H1 (cell line): ENCODE measurements at regions not wholly inside any gene's neighbourhood (a gene's known extent, or its start where the extent isn't known, plus 50 kb on each side); places are given as distances from the start of the nearest gene placed in this dataset.

ENCODE experiments used
- CTCF ChIA-PET: fragments of 300-600 bp; sonication (Branson Sonifier 250); formaldehyde crosslinking; loops from one replicate; lab custom pipeline; 2021; ENCODE audit not compliant: partially characterized antibody; lab: Charles Lee
- POLR2A ChIA-PET: fragments of 300-600 bp; sonication (Branson Sonifier 250); formaldehyde crosslinking; loops from one replicate; lab custom pipeline; 2021; ENCODE audit warnings: inconsistent platforms; ENCODE audit not compliant: partially characterized antibody; lab: Charles Lee
- DNase-seq, 2 experiments: peaks; one replicate each; pipeline versions ENCODE4 v3.0.0 to v3.0.0-alpha.2; 2010 to 2022; ENCODE audit warnings: low spot score in 2 of 2, low read depth in 1 of 2, mixed read lengths in 1 of 2
- FAIRE-seq: peaks from 2 replicates; lab custom pipeline; 2011; peaks lifted over from hg19 to GRCh38; lab: Jason Lieb, UNC
- H2AFZ ChIP-seq: 2 replicates; pipeline ENCODE4 v1.8.1; 2012; ENCODE audit warnings: low read length, inconsistent platforms
- H2AK5ac ChIP-seq: 2 replicates; pipeline ENCODE4 v1.6.1; 2013; ENCODE audit warnings: low read depth, low read length
- H2BK120ac ChIP-seq: replicated peaks from 2 replicates; pipeline ENCODE3; 2013; ENCODE audit warnings: low read depth, low read length, inconsistent platforms
- H2BK12ac ChIP-seq: 2 replicates; pipeline ENCODE4 v1.6.1; 2013; ENCODE audit warnings: low read depth, low read length
- H2BK15ac ChIP-seq: 2 replicates; pipeline ENCODE4 v1.6.1; 2013; ENCODE audit warnings: low read length
- H2BK20ac ChIP-seq: 2 replicates; pipeline ENCODE4 v1.6.1; 2013; ENCODE audit warnings: low read length
- H2BK5ac ChIP-seq: 2 replicates; pipeline ENCODE4 v1.6.1; 2013; ENCODE audit warnings: low read depth, low read length
- H3K14ac ChIP-seq: 2 replicates; pipeline ENCODE4 v1.6.1; 2013; ENCODE audit warnings: inconsistent platforms; ENCODE audit not compliant: insufficient read length
- H3K18ac ChIP-seq: 2 replicates; pipeline ENCODE4 v1.6.1; 2013; ENCODE audit warnings: low read length; ENCODE audit errors: extremely low read depth
- H3K23ac ChIP-seq: 2 replicates; pipeline ENCODE4 v1.6.1; 2013; ENCODE audit warnings: inconsistent platforms; ENCODE audit not compliant: insufficient read length
- H3K23me2 ChIP-seq: 2 replicates; pipeline ENCODE4 v1.6.1; 2013; ENCODE audit warnings: low read depth, low read length
- H3K27ac ChIP-seq: 2 replicates; pipeline ENCODE4 v1.6.1; 2011; ENCODE audit warnings: low read depth, low read length, inconsistent platforms
- H3K27me3 ChIP-seq, 4 experiments: replicated peaks in 1 of 4; 1 replicate in 1 of 4; 2 replicates in 3 of 4; pipeline versions ENCODE4 v1.6.1 to v1.8.1; 2011 to 2013; ENCODE audit warnings: low read length in 3 of 4, mild to moderate bottlenecking in 3 of 4, inconsistent platforms in 2 of 4, mixed read lengths in 2 of 4, moderate library complexity in 1 of 4; ENCODE audit not compliant: control insufficient read depth in 3 of 4, insufficient read depth in 3 of 4; ENCODE audit errors: extremely low read depth in 1 of 4
- H3K36me3 ChIP-seq, 4 experiments: 2 replicates each; pipeline versions ENCODE4 v1.6.1 to v1.8.1; 2011 to 2013; ENCODE audit warnings: mild to moderate bottlenecking in 4 of 4, low read length in 3 of 4, moderate library complexity in 2 of 4, control low read depth in 1 of 4, inconsistent platforms in 1 of 4; ENCODE audit not compliant: insufficient read depth in 4 of 4, control insufficient read depth in 2 of 4
- H3K4ac ChIP-seq: replicated peaks from 2 replicates; pipeline ENCODE3; 2013; ENCODE audit warnings: low read length, low read depth, mixed read lengths, inconsistent platforms; ENCODE audit not compliant: insufficient read length
- H3K4me1 ChIP-seq, 4 experiments: replicated peaks in 1 of 4; 1 replicate in 1 of 4; 2 replicates in 3 of 4; pipeline versions ENCODE4 v1.6.1 to v1.8.1; 2011 to 2013; ENCODE audit warnings: low read length in 3 of 4, inconsistent platforms in 2 of 4, mixed read lengths in 1 of 4; ENCODE audit not compliant: insufficient read depth in 4 of 4, control insufficient read depth in 3 of 4
- H3K4me2 ChIP-seq, 2 experiments: 2 replicates each; pipeline versions ENCODE4 v1.6.1 to v1.8.1; 2011 to 2013; ENCODE audit warnings: low read depth in 2 of 2, low read length in 2 of 2, control low read depth in 1 of 2, inconsistent platforms in 1 of 2, mild to moderate bottlenecking in 1 of 2; ENCODE audit not compliant: insufficient read depth in 1 of 2
- H3K4me3 ChIP-seq, 4 experiments: fragments of 200-600, 300-600 bp in 1 of 4; sonication (generic), shearing (Covaris generic), sonication (Bioruptor Twin) in 1 of 4; 2 replicates each; pipeline versions ENCODE4 v1.5.1 to v1.8.1; 2011 to 2016; ENCODE audit warnings: low read length in 4 of 4, low read depth in 3 of 4, control low read depth in 2 of 4, inconsistent platforms in 2 of 4, mild to moderate bottlenecking in 2 of 4, mixed read lengths in 1 of 4, moderate library complexity in 1 of 4; ENCODE audit not compliant: insufficient read depth in 2 of 4; ENCODE audit errors: extremely low read depth in 1 of 4
- H3K56ac ChIP-seq: replicated peaks from 2 replicates; pipeline ENCODE3; 2013; ENCODE audit warnings: low read depth, mild to moderate bottlenecking, mixed read lengths, low read length, inconsistent platforms; ENCODE audit not compliant: insufficient read length
- H3K79me1 ChIP-seq: 2 replicates; pipeline ENCODE4 v1.6.1; 2013; ENCODE audit warnings: low read depth, low read length, control low read depth
- H3K79me2 ChIP-seq, 2 experiments: 2 replicates each; pipeline versions ENCODE4 v1.6.1 to v1.8.1; 2012 to 2013; ENCODE audit warnings: low read length in 2 of 2, mild to moderate bottlenecking in 2 of 2, inconsistent platforms in 1 of 2; ENCODE audit not compliant: insufficient read depth in 2 of 2, control insufficient read depth in 1 of 2
- H3K9ac ChIP-seq, 4 experiments: replicated peaks in 1 of 4; 1 replicate in 1 of 4; 2 replicates in 3 of 4; pipeline versions ENCODE4 v1.6.1 to v1.8.1; 2011 to 2013; ENCODE audit warnings: low read depth in 3 of 4, low read length in 3 of 4, control low read depth in 2 of 4, mild to moderate bottlenecking in 2 of 4, moderate library complexity in 2 of 4, inconsistent platforms in 1 of 4; ENCODE audit errors: extremely low read depth in 1 of 4
- H3K9me3 ChIP-seq, 2 experiments: 2 replicates each; pipeline versions ENCODE4 v1.6.1 to v1.8.1; 2012 to 2013; ENCODE audit warnings: mild to moderate bottlenecking in 2 of 2, moderate library complexity in 2 of 2, control low read depth in 1 of 2, inconsistent platforms in 1 of 2, low read depth in 1 of 2, low read length in 1 of 2, mixed read lengths in 1 of 2; ENCODE audit not compliant: insufficient read depth in 2 of 2
- H4K20me1 ChIP-seq, 2 experiments: replicated peaks in 1 of 2; 2 replicates each; pipeline versions ENCODE3 to v1.8.1; 2011 to 2013; ENCODE audit warnings: inconsistent platforms in 2 of 2, low read length in 2 of 2, mild to moderate bottlenecking in 1 of 2; ENCODE audit not compliant: insufficient read depth in 2 of 2, control insufficient read depth in 1 of 2
- H4K5ac ChIP-seq: 2 replicates; pipeline ENCODE4 v1.6.1; 2013; ENCODE audit warnings: low read length, low read depth, mixed read lengths, inconsistent platforms; ENCODE audit not compliant: insufficient read length
- H4K8ac ChIP-seq: 2 replicates; pipeline ENCODE4 v1.8.0; 2013; ENCODE audit warnings: mild to moderate bottlenecking, moderate library complexity, low read length, inconsistent platforms; ENCODE audit not compliant: insufficient read depth; ENCODE audit errors: extremely low read depth
- H4K91ac ChIP-seq: replicated peaks from 2 replicates; pipeline ENCODE3; 2013; ENCODE audit warnings: low read length, mixed read lengths, inconsistent platforms; ENCODE audit not compliant: insufficient read length
- CBX8 ChIP-seq: fragments of 300-800, 300-1000 bp; sonication (generic); IDR thresholded peaks from 2 replicates; pipeline ENCODE4 v1.7.1; 2016; ENCODE audit warnings: low read depth, low read length, borderline replicate concordance
- EGR1 ChIP-seq: IDR thresholded peaks from 2 replicates; pipeline ENCODE4 v1.6.1; 2011; ENCODE audit warnings: low read depth, low read length, borderline replicate concordance
- GABPA ChIP-seq: IDR thresholded peaks from 2 replicates; pipeline ENCODE4 v1.6.1; 2011; ENCODE audit warnings: mild to moderate bottlenecking, low read length, moderate library complexity, borderline replicate concordance; ENCODE audit not compliant: insufficient read depth
- GTF2F1 ChIP-seq: IDR thresholded peaks from 2 replicates; pipeline ENCODE4 v1.6.1; 2012; ENCODE audit warnings: low read depth, low read length, improper control_type of control experiment, borderline replicate concordance
- HDAC2 ChIP-seq, 2 experiments: fragments of 300-600 bp in 1 of 2; sonication (generic) in 1 of 2; IDR thresholded peaks; 2 replicates each; pipeline ENCODE4 v1.6.1; 2011 to 2012; ENCODE audit warnings: low read depth in 2 of 2, low read length in 2 of 2, mild to moderate bottlenecking in 2 of 2, moderate library complexity in 2 of 2, borderline replicate concordance in 1 of 2, inconsistent platforms in 1 of 2
- HDAC6 ChIP-seq: IDR thresholded peaks from one replicate; pipeline ENCODE4 v1.7.1; 2012; ENCODE audit warnings: low read depth, mild to moderate bottlenecking, inconsistent platforms, low read length, moderate library complexity
- JUND ChIP-seq: IDR thresholded peaks from 2 replicates; pipeline ENCODE4 v1.6.1; 2011; ENCODE audit warnings: mild to moderate bottlenecking, improper control_type of control experiment, low read length
- POLR2AphosphoS5 ChIP-seq: IDR thresholded peaks from 2 replicates; pipeline ENCODE4 v1.6.1; 2011; ENCODE audit warnings: low read depth, low read length
- POU5F1 ChIP-seq: IDR thresholded peaks from 2 replicates; pipeline ENCODE4 v1.6.1; 2011; ENCODE audit warnings: low read depth, mild to moderate bottlenecking, low read length, moderate library complexity
- SIRT6 ChIP-seq: IDR thresholded peaks from one replicate; pipeline ENCODE4 v1.7.1; 2012; ENCODE audit warnings: low read length, inconsistent platforms
- WGBS, 2 experiments: shearing (Covaris generic) in 1 of 2; methylation state at CpG; one replicate each; pipeline versions ENCODE4 v1.1.6 to v1.1.7; 2013 to 2015; ENCODE audit warnings: low lambda C conversion rate in 2 of 2, mixed read lengths in 2 of 2, inconsistent platforms in 1 of 2, low coverage in 1 of 2, missing lambda C conversion rate in 1 of 2; ENCODE audit not compliant: insufficient replicate concordance in 2 of 2, insufficient coverage in 1 of 2, insufficient read length in 1 of 2; ENCODE audit errors: extremely low coverage in 1 of 2, missing lambda C conversion rate in 1 of 2; 5-methylcytosine and 5-hydroxymethylcytosine counted together
- TF ChIP-seq, protein P1 (sequence below): IDR thresholded peaks from 2 replicates; pipeline ENCODE4 v1.6.1; 2012; ENCODE audit warnings: inconsistent platforms
- TF ChIP-seq, protein P2 (sequence below), 3 experiments: IDR thresholded peaks; 1 replicate in 2 of 3; 2 replicates in 1 of 3; pipeline versions ENCODE4 v1.5.1 to v1.6.1; 2011; ENCODE audit warnings: low read length in 3 of 3, mild to moderate bottlenecking in 3 of 3, inconsistent platforms in 2 of 3, low read depth in 1 of 3, moderate library complexity in 1 of 3; ENCODE audit not compliant: insufficient read depth in 1 of 3; ENCODE audit errors: control extremely low read depth in 1 of 3

DNA sequence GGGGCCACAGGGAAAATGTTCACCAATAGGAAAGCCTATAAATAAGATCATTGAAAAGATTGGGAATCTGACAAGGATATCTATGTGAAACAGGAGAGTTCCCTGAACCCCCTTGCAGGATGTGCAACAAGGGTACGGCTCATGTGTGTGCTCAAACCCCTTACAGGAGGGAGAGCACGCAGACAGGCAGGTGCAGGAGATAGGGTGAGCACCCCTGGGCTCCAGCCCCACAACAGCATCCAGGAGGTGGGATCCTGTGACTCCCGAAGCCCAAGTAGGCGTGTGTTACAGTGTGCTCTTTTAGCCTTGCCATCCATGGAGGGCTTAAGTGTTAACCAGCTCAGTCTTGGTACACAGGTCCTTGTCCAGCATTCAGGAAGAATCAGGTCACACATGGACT is 204.2 kb downstream of the BMP7 start:
- WGBS, 2 experiments, result 95% methylated on average over 4 of the region's 4 CpGs; no CpG with 5 or more reads in 1 of the 2 experiments
- POLR2A ChIA-PET, result no interaction called here
- H3K56ac ChIP-seq, result no peak overlapping the region
- no peaks in the 10 kb centered on the region for H3K23me2 ChIP-seq
- no peaks in the 10 kb centered on the region; a peak in 1 of 7 replicates for H3K27me3 ChIP-seq
- CTCF ChIA-PET, result interaction anchor here (0.9 to 3.5 kb wide), 12 partner anchors 9 to 533 kb away, joined by 3 to 24 read pairs (median 4); no protein-coding TSS in a partner anchor
- no peak overlapping the region for H3K4me2 ChIP-seq
- no peak overlapping the region for H2BK12ac ChIP-seq
- H3K79me1 ChIP-seq, result no peaks in the 10 kb centered on the region
- DNase-seq (no peak), FAIRE-seq (no peak)
- no peak overlapping the region for H2BK15ac ChIP-seq
- no peak overlapping the region for H3K4ac ChIP-seq
- H2AFZ ChIP-seq, result no peak overlapping the region
- H4K20me1 ChIP-seq, result no peaks in the 10 kb centered on the region
- H3K36me3 ChIP-seq, result no peaks in the 10 kb centered on the region
- H3K23ac ChIP-seq, result no peak overlapping the region
- H3K14ac ChIP-seq, result no peak overlapping the region
- H3K18ac ChIP-seq, result no peak overlapping the region
- H3K4me1 ChIP-seq, result no peaks in the 10 kb centered on the region
- no peak overlapping the region for H2BK120ac ChIP-seq
- no peaks in the 10 kb centered on the region for H3K79me2 ChIP-seq
- no peak overlapping the region for H3K4me3 ChIP-seq
- H3K27ac ChIP-seq, result no peak overlapping the region
- no peak overlapping the region for H4K8ac ChIP-seq
- H2BK5ac ChIP-seq, result no peak overlapping the region
- H4K5ac ChIP-seq, result no peak overlapping the region
- no peaks in the 10 kb centered on the region for H3K9me3 ChIP-seq
- no peak overlapping the region for H3K9ac ChIP-seq
- H2AK5ac ChIP-seq, result no peak overlapping the region
- H2BK20ac ChIP-seq, result no peak overlapping the region
- H4K91ac ChIP-seq, result no peak overlapping the region
- TF ChIP-seq HDAC2 (IDR thresholded peaks at IDR 0.05; ENCODE audit: borderline replicate concordance in 1 of 2, low read depth in 2 of 2, low read length in 2 of 2) (no peak), CBX8 (no peak), EGR1 (no peak), POU5F1 (no peak), JUND (no peak), GABPA (no peak), HDAC6 (no peak), POLR2AphosphoS5 (no peak), GTF2F1 (no peak), SIRT6 (no peak)
- TF ChIP-seq, protein P1, sequence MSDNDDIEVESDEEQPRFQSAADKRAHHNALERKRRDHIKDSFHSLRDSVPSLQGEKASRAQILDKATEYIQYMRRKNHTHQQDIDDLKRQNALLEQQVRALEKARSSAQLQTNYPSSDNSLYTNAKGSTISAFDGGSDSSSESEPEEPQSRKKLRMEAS, result no peak
- TF ChIP-seq, protein P2, sequence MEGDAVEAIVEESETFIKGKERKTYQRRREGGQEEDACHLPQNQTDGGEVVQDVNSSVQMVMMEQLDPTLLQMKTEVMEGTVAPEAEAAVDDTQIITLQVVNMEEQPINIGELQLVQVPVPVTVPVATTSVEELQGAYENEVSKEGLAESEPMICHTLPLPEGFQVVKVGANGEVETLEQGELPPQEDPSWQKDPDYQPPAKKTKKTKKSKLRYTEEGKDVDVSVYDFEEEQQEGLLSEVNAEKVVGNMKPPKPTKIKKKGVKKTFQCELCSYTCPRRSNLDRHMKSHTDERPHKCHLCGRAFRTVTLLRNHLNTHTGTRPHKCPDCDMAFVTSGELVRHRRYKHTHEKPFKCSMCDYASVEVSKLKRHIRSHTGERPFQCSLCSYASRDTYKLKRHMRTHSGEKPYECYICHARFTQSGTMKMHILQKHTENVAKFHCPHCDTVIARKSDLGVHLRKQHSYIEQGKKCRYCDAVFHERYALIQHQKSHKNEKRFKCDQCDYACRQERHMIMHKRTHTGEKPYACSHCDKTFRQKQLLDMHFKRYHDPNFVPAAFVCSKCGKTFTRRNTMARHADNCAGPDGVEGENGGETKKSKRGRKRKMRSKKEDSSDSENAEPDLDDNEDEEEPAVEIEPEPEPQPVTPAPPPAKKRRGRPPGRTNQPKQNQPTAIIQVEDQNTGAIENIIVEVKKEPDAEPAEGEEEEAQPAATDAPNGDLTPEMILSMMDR (IDR thresholded peaks at IDR 0.05; ENCODE audit: control extremely low read depth in 1 of 3, insufficient read depth in 1 of 3, low read depth in 1 of 3, low read length in 3 of 3), result no peak
